PC-9 (cell line): ENCODE measurements at regions not wholly inside any gene's neighbourhood (a gene's known extent, or its start where the extent isn't known, plus 50 kb on each side); places are given as distances from the start of the nearest gene placed in this dataset.

Source experiments
- EZH2 ChIP-seq: fragments of 200-600 bp; sonication (generic); IDR thresholded peaks from 2 replicates; pipeline ENCODE4 v1.8.0; 2017; ENCODE audit warnings: antibody characterized with exemption, low read depth
- TF ChIP-seq, protein P1 (sequence below): fragments of 200-600 bp; sonication (generic); conservative IDR thresholded peaks from 2 replicates; pipeline ENCODE4 v1.6.1; 2017; ENCODE audit warnings: mixed run types, antibody characterized with exemption, mild to moderate bottlenecking, moderate library complexity

DNA sequence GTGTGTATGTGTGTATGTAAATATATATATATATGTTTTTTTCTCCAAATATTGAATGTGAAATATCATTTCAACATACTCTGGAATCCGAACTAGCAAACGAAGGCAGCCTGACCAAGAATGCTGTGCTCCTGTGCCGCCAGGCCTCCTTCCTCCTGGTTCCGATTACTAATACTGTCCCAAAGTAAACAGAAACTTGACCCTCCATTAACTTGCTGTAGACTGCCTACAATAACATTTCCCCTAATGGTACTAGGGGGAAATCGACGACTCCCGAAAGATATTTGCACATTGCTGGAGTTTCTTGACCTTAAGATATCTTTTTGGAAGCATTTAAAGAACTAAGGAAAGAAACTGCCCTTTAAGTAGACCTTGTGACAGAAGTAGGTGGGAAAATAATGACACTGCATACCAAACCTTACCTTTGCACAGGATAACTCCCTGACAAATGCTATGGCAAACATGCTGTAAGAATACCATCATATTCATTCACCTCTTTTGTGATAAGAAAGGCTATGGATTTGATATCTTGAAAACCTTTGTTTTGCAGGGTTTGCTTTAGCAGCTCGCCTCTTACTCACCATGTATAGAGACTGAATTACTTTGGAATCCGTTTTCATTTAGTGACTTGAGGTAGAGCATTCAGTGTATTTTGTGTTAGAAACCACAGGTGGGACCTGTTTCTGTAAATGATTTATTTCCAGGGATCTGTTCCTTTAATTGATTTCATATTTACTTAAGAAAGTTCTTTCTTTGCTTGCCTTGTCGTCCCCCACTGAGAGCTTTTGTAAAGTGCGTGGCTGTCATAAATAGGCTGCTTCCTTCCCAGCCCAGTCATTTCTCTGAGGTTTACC lies 80.1 kb downstream of the KLF5 start:
- TF ChIP-seq, protein P1, sequence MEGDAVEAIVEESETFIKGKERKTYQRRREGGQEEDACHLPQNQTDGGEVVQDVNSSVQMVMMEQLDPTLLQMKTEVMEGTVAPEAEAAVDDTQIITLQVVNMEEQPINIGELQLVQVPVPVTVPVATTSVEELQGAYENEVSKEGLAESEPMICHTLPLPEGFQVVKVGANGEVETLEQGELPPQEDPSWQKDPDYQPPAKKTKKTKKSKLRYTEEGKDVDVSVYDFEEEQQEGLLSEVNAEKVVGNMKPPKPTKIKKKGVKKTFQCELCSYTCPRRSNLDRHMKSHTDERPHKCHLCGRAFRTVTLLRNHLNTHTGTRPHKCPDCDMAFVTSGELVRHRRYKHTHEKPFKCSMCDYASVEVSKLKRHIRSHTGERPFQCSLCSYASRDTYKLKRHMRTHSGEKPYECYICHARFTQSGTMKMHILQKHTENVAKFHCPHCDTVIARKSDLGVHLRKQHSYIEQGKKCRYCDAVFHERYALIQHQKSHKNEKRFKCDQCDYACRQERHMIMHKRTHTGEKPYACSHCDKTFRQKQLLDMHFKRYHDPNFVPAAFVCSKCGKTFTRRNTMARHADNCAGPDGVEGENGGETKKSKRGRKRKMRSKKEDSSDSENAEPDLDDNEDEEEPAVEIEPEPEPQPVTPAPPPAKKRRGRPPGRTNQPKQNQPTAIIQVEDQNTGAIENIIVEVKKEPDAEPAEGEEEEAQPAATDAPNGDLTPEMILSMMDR = no peak
- no peak for TF ChIP-seq EZH2
